Activated effector memory CD4-positive, alpha-beta T cell treated with anti-CD3 and anti-CD28 coated beads, Interleukin-2, amount 50 U/mL, for 16 hours (primary cell): ENCODE measurements at regions not wholly inside any gene's neighbourhood (a gene's known extent, or its start where the extent isn't known, plus 50 kb on each side); places are given as distances from the start of the nearest gene placed in this dataset.

Experiments
- DNase-seq: peaks from one replicate; pipeline ENCODE4 v3.0.0-alpha.2; 2020

DNA sequence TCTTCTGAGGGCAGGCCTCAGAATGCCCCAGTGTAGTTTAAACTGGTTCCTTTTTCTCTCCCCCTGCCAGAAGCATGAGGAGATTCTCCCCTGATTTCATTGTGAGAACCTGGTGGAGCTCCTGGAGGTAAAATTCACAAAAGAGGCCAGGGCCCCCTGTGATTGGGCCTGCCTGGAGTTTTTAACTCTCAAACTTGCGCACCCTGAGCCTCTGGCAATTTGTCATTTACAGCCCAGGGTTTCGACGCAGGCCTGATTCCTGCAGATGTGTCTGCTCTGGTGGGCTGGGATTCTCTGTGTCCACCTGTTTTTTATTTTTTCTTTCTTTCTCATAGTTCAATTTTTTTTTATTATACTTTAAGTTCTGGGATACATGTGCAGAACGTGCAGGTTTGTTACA lies 157.9 kb downstream of the ASB1 start:
- DNase-seq, result no peak

DNA sequence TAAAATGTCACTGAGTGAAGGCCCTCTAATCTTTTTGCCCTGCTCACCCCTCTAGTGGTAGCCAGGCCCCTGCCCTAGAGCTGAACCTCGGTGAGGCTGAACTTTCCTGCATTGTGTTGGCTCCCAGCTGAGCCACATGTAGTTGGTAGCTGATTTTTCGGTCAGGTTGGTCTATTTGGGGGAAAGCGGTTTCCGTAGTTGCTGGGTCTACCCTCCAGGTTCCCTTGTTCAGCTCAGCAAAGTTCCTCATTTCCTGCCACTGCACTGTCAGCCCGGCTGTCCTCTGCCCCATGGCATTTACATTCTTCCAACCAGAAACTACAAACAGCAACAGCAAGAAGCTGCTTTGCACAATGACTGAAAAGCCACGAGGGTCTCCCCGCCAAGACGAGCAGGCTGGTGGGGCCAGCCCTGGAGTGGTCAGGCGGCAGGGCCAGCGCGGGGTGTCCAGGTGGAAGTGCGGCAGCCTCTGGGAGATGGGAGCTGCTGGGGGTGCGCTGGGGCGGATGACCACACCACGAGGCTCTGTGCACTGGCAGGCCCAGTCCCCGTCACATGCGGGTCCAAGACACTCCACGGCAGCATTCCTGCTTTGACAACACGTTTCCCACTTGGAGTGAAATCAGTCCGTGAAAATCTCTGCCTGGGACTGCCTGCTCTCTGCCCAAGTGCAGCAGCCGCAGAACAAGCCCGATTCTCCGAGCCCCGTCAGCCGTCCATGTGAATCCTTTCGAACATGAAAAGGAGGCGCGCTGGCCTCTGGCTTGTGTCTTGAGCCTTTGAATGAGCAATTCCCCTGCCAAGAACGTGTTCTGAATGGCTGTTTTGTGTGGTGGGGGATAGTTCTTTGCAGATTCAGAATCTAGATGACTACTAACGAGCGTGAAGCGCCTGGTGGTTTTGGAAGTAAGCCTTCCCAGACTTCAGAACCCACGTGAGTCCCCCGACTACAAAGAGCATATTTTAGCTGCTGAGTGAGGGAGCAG lies 159.4 kb downstream of the ASB1 start:
- no peak for DNase-seq

- DNase-seq, result no peak
These were observed 160.4 kb downstream of the ASB1 start for GRCh38 chr2:238586931-238587775.

- no peak for DNase-seq
These were observed 161.3 kb downstream of the ASB1 start for GRCh38 chr2:238587776-238588660.

GRCh38 chr2:238589591-238590460 lies 163.1 kb downstream of the ASB1 start:
- no peak for DNase-seq

GRCh38 chr2:238591732-238592131 lies 165.0 kb downstream of the ASB1 start:
- no peak for DNase-seq

- no peak for DNase-seq
These were observed 166.5 kb downstream of the ASB1 start for GRCh38 chr2:238593236-238593635.

GRCh38 chr2:238593678-238594077 lies 167.0 kb downstream of the ASB1 start:
- DNase-seq, result no peak

DNA sequence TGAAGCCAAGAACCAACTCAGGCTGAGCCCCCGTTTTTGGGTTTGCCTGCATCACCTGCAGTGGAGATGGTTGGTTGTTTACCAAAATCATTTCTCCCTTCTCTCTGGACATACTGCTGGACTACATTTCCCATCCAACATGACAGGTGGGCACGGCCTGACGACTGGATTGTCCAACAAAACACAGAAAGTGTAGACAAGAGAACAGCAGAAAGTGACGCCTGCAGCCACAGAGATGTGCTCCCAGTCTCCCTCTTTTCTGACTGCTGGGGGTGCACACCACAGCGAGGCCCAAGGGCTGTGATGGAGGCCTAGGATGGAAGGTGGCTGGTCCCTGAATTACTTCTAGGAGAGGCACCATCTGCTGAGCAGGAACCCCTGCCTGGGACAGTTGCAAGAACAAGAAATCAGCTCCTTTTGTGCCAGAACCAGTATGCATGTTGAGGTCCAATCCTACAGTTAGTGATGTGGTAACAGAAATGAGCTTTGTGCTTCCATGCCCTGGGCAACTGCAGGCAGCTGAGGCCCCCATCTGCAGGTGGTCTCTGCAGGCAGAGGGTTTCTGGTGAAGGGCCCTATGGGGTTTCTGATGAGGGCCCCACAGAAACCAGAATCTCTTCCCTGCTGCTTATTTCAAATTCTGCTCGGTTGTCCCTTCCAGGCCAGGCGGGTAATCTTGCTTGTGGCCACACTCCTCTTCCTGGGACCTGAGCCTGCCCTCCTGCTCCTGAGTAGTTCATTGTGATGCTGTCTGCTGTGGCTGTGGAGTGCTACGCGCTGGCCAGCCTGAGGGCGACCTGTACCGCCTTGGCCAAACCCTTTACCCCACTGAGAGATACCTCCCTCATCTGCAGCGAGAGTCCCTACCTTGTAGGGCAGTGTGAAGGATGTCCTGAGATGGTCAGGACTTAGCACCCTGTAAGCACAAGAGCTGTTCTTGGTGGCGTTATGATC lies 168.3 kb downstream of the ASB1 start:
- no peak for DNase-seq

DNA sequence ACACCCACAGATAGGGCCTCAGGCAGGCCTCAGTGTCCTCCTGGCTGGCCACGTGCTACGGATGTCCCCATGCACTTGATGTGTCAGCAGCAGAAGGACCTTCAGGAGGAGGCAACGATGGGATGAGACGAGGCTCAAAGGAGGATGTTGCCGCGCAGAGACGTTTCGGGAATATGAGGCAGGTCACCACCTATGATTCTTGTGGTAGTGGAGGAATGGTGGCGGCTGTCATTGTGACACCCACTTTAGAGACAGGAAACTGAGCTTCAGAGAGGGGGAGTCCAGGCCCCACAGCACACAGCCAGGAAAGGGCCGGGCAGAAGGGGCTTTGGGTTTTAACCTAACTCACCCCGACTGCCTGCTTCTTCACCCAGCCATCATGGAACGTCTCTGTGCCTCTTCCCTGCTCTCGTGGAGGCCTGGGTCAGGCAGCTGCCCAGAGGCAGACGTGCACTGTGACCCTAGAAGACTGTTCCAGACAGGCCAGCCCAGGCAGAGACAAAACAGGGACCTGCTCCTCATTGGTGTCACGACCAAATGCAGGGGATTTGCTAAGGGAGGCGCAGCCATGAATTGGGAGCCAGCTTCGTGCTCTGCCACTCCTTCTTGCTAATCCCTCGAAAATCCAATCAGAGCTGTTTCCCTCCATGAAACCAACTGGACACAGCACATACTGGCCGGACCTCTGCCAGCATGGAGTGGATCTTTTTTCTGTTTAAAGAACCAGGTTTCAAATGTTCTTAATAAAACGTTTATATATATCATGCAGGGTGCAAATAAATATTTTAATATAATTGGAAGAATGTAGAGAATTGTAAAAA lies 169.2 kb downstream of the ASB1 start:
- no peak for DNase-seq

DNA sequence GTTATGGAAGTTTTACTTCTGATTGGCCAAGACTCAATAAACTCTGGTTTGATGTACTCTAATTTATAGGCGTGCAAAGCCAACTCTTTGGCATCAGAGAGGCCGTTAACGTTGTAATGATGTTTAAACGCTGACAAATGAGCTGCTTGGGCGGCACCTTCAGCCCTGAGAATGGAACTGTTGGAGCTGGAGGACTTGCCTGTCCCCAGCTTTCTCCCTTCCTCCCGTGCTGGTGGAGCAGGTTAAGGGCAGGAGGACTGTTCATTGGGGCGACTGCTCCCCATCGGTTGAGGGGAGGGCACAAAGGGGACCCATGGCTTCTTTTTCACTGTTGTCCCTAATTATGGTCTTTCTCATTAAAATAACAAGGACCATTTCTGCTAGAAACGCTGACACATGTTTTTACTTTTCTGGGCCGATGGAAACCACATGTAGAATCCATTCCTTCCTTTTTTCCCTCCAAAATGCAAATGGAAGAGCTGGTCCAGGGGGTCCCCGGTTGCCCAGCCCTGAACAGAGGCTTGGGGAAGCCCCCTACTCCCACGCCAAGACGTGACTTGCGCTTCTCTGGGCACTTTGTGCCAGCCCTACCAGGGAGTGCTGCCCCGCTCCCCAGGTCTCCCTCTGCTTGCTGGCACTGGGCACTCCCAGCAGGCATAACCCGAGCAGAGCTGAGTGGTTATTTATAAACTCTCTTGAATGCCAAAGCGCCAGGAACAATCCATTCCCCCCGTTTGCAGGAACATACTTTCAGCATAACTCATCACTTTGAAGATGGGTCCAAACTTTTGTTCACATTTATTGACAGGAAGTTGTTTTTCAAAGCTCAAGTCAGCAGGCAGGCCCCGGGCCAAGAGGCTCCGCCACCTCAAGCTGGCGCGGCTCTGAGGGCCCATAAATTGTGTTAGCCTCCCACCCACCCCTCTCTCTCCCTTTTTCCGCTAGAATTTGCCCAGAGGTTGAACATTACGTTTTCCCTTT lies 170.1 kb downstream of the ASB1 start:
- no peak for DNase-seq

DNA sequence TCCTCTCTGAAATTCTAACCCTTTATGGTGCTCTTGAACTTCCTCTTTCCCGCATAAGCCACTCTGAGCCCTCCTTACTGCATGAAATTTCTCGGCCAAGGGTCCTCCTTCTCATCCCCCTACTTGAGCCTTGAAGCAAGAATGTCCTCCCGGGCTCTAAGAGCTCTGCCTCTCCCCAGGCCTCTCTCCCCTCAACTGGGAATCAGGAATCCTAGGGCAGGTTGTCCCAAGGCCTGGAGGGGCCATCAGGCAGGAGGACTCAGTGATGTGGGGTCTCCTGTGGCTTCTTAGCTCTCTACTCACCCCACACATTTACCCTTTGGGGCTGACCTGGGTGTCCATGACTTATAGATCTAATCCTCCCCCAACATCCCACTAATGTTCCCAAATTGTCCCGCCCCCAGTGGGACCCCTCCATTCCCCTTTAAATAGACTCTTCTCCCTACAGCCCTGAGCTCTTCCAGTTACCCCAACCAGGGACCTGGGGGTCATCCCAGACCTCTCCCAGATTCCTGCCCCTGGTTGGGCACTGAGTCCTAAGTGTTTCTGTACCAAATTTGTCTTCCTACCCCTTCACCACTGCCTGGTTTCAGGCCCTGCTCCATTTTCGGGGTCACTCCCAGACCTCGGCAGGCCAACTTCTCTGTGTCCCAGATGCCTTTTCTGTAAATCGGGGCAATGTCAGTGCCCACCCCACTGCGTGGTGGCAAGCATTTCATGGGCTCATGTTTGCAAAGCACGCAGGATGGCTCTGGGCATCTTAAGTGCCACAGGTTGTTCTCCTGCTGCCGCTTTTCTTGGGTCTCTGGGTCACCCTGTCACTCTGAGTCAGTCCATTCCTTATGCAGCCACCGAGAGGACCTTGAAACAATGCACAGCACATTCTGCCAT lies 171.2 kb downstream of the ASB1 start:
- no peak for DNase-seq

DNA sequence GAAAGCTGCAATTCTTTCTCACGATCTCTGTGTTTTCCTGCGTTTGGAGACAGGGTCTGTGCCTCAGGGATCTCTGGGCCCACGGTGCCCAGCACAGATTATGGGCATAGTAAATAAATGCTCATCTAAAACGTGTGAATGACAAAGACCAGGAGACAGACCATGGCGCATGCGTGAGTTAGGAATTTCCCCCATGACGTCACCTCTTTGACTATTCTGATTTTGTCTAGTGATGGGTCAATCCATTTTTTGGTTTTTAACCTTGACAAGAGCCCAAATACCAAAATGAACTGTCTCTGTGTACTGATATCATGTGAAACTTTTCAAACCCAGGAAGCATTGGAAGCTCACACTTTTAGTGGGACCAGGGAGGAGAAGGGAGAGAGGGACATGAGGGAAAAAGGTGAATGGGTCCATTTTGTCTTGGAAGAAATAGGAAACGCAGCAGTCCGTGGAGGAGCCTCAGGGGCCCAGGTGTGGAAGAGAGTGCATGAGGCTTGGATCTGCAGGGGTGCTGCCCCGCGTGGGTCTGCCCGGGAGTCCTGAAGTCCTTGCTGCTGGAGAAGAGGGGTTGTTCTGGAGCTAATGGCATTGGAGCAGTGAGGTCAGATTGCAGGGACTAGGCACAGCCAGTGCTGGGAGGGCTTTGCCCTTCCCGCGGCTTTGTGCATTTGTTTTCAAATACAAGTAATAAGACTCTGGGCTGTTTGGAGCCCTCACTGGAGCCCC lies 172.2 kb downstream of the ASB1 start:
- no peak for DNase-seq

DNA sequence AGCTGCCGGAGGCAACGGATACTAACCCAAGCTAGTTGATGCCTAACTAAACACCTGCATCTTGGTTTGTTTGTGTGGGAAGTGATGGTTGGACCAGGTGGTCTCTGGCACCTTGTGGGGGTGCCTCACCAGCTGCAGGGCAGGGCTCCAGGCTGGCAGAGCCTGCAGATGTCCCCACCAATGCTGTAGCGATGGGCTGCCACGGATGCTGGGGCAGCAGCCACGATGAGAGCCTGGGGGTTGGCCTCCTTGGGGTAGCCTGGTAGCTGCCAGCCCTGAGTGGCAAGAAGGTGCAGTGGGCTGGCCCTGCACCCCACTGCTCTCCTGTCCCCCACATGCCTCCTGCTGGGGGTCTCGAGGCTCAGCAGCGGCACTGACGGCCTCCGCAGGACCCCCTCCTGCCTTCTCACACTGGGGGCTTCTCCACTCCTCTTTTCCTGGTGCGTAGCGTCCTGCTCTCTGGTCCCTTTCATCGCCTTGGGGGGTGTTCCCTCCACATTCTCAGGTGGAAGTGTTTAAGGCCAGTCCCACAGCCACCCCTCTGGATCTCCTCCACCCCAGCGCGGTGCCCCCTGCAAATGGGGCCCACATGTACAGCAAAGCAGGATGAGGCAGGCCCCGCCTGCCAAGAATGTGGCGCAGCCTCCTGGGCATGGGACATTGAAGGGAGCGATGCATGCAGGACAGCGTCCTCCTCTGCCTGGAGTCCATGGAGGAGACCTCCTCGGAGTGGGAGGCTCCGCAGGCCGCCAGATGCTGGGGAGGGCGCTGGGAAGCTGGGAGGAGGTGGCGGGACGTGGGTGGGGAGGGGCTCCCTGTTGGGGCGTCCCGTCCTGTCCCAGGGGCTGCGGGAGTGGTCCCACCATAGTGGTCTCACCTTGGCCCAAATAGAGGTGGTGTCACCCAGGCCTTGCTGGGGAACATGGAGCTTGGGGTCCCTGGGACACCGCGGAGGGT lies 173.1 kb downstream of the ASB1 start:
- DNase-seq, result no peak
